ENCODE measurements at regions not wholly inside any gene's neighbourhood (a gene's known extent, or its start where the extent isn't known, plus 50 kb on each side); places are given as distances from the start of the nearest gene placed in this dataset.
"Not testable (repeated sequence)": the region's sequence is repeated elsewhere in the genome, so short reads cannot be mapped to it uniquely, and the experiment has no call there.

- not testable (repeated sequence) for H3K27ac ChIP-seq
Measured at GRCh38 chr21:27887808-27888455, 921.0 kb upstream of the ADAMTS5 start.

GRCh38 chr21:27885296-27885711 is 918.4 kb upstream of the ADAMTS5 start:
- TF ChIP-seq, protein P1, sequence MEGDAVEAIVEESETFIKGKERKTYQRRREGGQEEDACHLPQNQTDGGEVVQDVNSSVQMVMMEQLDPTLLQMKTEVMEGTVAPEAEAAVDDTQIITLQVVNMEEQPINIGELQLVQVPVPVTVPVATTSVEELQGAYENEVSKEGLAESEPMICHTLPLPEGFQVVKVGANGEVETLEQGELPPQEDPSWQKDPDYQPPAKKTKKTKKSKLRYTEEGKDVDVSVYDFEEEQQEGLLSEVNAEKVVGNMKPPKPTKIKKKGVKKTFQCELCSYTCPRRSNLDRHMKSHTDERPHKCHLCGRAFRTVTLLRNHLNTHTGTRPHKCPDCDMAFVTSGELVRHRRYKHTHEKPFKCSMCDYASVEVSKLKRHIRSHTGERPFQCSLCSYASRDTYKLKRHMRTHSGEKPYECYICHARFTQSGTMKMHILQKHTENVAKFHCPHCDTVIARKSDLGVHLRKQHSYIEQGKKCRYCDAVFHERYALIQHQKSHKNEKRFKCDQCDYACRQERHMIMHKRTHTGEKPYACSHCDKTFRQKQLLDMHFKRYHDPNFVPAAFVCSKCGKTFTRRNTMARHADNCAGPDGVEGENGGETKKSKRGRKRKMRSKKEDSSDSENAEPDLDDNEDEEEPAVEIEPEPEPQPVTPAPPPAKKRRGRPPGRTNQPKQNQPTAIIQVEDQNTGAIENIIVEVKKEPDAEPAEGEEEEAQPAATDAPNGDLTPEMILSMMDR (conservative IDR thresholded peaks at IDR 0.05): no peak
- TF ChIP-seq ZFX (IDR thresholded peaks at IDR 0.05): no peak
- no peak overlapping the region for H3K27ac ChIP-seq

DNA sequence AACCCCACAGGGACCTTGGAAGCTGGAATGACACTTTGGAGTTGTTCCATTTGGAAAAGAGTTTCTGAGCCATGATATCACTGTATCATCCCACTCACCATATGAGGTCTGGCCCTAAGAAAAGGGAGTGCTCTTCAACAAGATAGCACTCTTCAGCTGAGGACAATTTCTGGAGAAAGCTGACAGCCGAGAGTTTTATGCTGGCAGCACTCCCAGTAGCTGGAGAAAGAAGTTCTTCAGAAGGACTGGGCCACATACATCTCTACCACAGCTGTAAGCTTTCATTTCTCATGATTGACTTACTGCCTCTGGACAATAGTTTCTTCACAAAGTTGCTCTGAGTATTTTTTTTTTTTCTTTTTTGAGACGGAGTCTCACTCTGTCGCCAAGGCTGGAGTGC is 914.4 kb upstream of the ADAMTS5 start:
- not testable (repeated sequence) for H3K27ac ChIP-seq

- H3K27ac ChIP-seq: not testable (repeated sequence)
Measured at GRCh38 chr21:27872411-27872810, 905.5 kb upstream of the ADAMTS5 start.

DNA sequence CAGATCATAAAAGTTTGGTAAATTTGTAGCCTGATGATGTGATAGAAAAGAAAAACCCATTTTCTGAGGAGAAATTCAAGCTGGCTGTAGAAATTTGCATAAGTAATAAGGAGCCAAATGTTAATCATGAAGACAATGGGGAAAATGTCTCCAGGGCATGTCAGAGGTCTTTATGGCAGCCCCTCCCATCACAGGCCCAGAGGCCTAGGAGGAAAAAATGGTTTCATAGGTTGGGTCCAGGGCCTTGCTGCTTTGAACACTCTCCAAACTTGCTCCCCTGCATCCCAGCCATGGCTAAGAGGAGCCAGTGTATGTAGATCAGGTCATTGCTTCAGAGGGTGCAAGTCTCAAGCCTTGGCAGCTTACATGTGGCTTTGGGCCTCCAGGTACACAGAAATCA is 903.9 kb upstream of the ADAMTS5 start:
- not testable (repeated sequence) for H3K27ac ChIP-seq

- H3K27ac ChIP-seq: not testable (repeated sequence)
Measured at GRCh38 chr21:27860314-27860955, 893.5 kb upstream of the ADAMTS5 start.

DNA sequence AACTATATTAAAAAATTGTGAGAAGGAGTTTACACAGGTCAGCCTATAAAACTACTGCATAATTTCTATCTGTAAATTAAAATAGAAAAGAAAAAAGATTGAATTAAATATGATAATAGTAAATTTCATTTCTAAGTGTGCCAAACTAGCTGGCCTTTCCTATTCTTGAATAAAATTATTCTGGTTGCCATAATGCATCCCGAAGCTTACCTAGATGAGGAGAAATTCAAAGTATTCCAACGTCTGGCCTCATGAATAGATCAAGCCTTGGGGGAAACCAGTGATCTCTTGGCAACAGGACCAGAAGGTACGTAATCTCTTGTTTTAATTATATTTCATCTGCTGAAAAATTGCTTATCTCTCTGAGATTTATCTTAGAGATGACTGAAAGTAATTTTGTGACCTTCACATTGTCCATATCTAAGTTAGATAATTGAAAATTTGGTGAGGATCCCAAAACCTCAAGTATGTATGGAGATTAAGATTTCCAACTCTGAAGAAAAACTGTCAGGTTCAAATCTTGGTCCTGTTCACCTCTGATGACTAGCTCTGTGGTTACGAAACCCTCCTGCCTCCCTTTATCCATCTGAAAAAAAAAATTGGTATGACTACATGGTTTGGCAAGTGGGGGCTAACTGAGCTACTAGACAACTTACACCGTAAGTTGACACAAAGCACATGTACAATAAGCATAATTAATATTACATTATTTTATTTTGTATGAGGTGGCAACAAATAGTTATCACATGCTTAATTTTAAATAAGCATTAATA is 891.4 kb upstream of the ADAMTS5 start:
- H3K27ac ChIP-seq: not testable (repeated sequence)

GRCh38 chr21:27856988-27857387 is 890.1 kb upstream of the ADAMTS5 start:
- H3K27ac ChIP-seq: not testable (repeated sequence)

- TF ChIP-seq, protein P1 (conservative IDR thresholded peaks at IDR 0.05): no peak
- no peak for TF ChIP-seq ZFX (IDR thresholded peaks at IDR 0.05)
- no peak overlapping the region for H3K27ac ChIP-seq
Measured at GRCh38 chr21:27841084-27841672, 874.3 kb upstream of the ADAMTS5 start.

- H3K27ac ChIP-seq: no peak overlapping the region
- TF ChIP-seq, protein P1 (conservative IDR thresholded peaks at IDR 0.05): no peak
- TF ChIP-seq ZFX (IDR thresholded peaks at IDR 0.05): no peak
Measured at GRCh38 chr21:27840262-27840661, 873.4 kb upstream of the ADAMTS5 start.

- TF ChIP-seq ZFX (IDR thresholded peaks at IDR 0.05): no peak
- TF ChIP-seq, protein P1 (conservative IDR thresholded peaks at IDR 0.05): no peak
- H3K27ac ChIP-seq: no peak overlapping the region
Measured at GRCh38 chr21:27839512-27840115, 872.7 kb upstream of the ADAMTS5 start.
